PFSK-1 (cell line): ENCODE measurements at regions not wholly inside any gene's neighbourhood (a gene's known extent, or its start where the extent isn't known, plus 50 kb on each side); places are given as distances from the start of the nearest gene placed in this dataset.

Experiments
- FOXP2 ChIP-seq: optimal IDR thresholded peaks from 2 replicates; pipeline ENCODE3; 2011; ENCODE audit warnings: borderline replicate concordance, control low read depth, inconsistent platforms; ENCODE audit not compliant: insufficient read depth; ENCODE audit errors: extremely low read length, extremely low read depth
- POLR2AphosphoS5 ChIP-seq: IDR thresholded peaks from 2 replicates; pipeline ENCODE4 v1.6.1; 2012; ENCODE audit warnings: low read depth, mild to moderate bottlenecking, control low read depth, low read length, moderate library complexity
- SIN3A ChIP-seq: IDR thresholded peaks from 2 replicates; pipeline ENCODE4 v1.6.1; 2012; ENCODE audit warnings: mild to moderate bottlenecking, low read length, moderate library complexity, borderline replicate concordance; ENCODE audit not compliant: insufficient read depth
- TAF1 ChIP-seq: IDR thresholded peaks from 2 replicates; pipeline ENCODE4 v1.6.1; 2012; ENCODE audit warnings: low read length, control low read depth, borderline replicate concordance; ENCODE audit not compliant: insufficient read depth
- TF ChIP-seq, protein P1 (sequence below), 2 experiments: IDR thresholded peaks; 2 replicates each; pipeline versions ENCODE4 v1.6.1 to v1.8.0; 2011 to 2012; ENCODE audit warnings: low read depth in 2 of 2, low read length in 2 of 2, control low read depth in 1 of 2, inconsistent platforms in 1 of 2, mild to moderate bottlenecking in 1 of 2, moderate library complexity in 1 of 2; ENCODE audit not compliant: insufficient read depth in 1 of 2

DNA sequence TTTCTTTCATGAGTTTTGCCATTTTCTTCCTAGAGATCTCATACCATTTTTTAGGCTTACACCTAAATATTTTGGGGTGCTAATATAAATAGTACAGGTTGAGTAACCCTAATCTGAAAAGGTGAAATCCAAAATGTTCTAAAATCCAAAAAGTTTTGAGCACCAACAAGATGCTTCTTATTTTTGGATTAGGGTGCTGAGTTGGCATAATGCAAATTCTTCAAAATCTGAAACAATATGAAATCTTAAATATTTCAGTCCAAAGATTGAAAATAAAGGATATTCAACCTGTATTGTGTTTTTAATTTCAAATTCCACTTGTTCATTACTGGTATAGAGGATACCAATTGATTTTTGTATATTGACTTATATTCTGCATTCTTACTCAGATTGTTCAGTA lies 51.1 kb upstream of the KCNK2 start:
- TF ChIP-seq FOXP2 (no peak), TAF1 (no peak), SIN3A (no peak), POLR2AphosphoS5 (no peak)
- TF ChIP-seq, protein P1, sequence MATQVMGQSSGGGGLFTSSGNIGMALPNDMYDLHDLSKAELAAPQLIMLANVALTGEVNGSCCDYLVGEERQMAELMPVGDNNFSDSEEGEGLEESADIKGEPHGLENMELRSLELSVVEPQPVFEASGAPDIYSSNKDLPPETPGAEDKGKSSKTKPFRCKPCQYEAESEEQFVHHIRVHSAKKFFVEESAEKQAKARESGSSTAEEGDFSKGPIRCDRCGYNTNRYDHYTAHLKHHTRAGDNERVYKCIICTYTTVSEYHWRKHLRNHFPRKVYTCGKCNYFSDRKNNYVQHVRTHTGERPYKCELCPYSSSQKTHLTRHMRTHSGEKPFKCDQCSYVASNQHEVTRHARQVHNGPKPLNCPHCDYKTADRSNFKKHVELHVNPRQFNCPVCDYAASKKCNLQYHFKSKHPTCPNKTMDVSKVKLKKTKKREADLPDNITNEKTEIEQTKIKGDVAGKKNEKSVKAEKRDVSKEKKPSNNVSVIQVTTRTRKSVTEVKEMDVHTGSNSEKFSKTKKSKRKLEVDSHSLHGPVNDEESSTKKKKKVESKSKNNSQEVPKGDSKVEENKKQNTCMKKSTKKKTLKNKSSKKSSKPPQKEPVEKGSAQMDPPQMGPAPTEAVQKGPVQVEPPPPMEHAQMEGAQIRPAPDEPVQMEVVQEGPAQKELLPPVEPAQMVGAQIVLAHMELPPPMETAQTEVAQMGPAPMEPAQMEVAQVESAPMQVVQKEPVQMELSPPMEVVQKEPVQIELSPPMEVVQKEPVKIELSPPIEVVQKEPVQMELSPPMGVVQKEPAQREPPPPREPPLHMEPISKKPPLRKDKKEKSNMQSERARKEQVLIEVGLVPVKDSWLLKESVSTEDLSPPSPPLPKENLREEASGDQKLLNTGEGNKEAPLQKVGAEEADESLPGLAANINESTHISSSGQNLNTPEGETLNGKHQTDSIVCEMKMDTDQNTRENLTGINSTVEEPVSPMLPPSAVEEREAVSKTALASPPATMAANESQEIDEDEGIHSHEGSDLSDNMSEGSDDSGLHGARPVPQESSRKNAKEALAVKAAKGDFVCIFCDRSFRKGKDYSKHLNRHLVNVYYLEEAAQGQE (IDR thresholded peaks at IDR 0.05; ENCODE audit: insufficient read depth in 1 of 2, low read depth in 2 of 2, low read length in 2 of 2): no peak
